ENCODE measurements at regions not wholly inside any gene's neighbourhood (a gene's known extent, or its start where the extent isn't known, plus 50 kb on each side); places are given as distances from the start of the nearest gene placed in this dataset.

DNA sequence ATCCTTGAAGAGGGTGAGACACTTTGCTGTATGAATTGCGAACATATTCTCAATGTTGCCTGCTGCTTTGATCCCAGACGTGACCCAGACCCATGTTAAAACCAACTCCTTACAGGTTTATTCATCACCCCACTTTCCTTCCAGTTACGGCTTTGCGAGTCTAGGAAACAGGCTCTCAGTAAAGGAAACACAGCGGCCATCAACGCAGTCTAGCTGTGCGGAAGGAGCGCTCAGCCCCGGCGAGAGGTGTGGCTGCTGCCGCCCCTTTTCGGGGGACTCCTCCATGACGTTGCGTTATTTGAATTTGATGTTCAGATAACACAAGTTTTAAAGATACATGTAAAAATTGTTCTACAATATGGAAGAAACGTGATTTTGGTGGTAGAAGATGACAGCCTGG, 206.4 kb upstream of the FAT1 start:
- no peak overlapping the region for H3K9ac ChIP-seq (ENCODE audit: insufficient read depth, low read length, poor library complexity, severe bottlenecking)
- H3K27me3 ChIP-seq (ENCODE audit: control insufficient read depth in 2 of 2, insufficient read depth in 2 of 2, low read length in 2 of 2) = no peaks in the 10 kb centered on the region
- H3K27ac ChIP-seq (ENCODE audit: low read depth in 1 of 2, low read length in 2 of 2) = no peak overlapping the region
- peaks cover 0 to 17% of the 10 kb centered on the region in 2 donors for H3K9me3 ChIP-seq (replicated peaks in 1 of 2; ENCODE audit: control insufficient read depth in 1 of 2, insufficient read depth in 1 of 2, low read length in 2 of 2)
- Mint-ChIP-seq H3K27ac (no peak overlapping the region), H3K27me3 (ENCODE audit: low read depth in 3 of 3) (no peaks in the 10 kb centered on the region), H3K9me3 (peaks cover 3 to 17% (median 10%) of the 10 kb centered on the region in 7 donors), H3K4me3 (no peak overlapping the region), H3K4me1 (no peaks in the 10 kb centered on the region), H3K36me3 (no peaks in the 10 kb centered on the region)
- TF ChIP-seq, protein P1, sequence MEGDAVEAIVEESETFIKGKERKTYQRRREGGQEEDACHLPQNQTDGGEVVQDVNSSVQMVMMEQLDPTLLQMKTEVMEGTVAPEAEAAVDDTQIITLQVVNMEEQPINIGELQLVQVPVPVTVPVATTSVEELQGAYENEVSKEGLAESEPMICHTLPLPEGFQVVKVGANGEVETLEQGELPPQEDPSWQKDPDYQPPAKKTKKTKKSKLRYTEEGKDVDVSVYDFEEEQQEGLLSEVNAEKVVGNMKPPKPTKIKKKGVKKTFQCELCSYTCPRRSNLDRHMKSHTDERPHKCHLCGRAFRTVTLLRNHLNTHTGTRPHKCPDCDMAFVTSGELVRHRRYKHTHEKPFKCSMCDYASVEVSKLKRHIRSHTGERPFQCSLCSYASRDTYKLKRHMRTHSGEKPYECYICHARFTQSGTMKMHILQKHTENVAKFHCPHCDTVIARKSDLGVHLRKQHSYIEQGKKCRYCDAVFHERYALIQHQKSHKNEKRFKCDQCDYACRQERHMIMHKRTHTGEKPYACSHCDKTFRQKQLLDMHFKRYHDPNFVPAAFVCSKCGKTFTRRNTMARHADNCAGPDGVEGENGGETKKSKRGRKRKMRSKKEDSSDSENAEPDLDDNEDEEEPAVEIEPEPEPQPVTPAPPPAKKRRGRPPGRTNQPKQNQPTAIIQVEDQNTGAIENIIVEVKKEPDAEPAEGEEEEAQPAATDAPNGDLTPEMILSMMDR (IDR thresholded peaks at IDR 0.05) = no peak
- H2AFZ ChIP-seq (ENCODE audit: insufficient read depth, low read depth, low read length, poor library complexity, severe bottlenecking) = no peak overlapping the region
- H3K79me2 ChIP-seq (ENCODE audit: insufficient read depth, low read length) = no peaks in the 10 kb centered on the region
- no peak overlapping the region for H3K4me2 ChIP-seq (replicated peaks; ENCODE audit: extremely low read depth, low read length, poor library complexity, severe bottlenecking)
- no peaks in the 10 kb centered on the region for H3K4me1 ChIP-seq (ENCODE audit: control insufficient read depth in 1 of 2, insufficient read depth in 2 of 2, low read length in 2 of 2)
- intact Hi-C loops (cut with micrococcal nuclease) = no loop called here
- WGBS (ENCODE audit: insufficient coverage) = 94% methylated on average over 14 of the region's 15 CpGs
- DNase-seq = no peak
- no peaks in the 10 kb centered on the region for H3K36me3 ChIP-seq (replicated peaks in 1 of 2; ENCODE audit: control insufficient read depth in 1 of 2, insufficient read depth in 2 of 2, low read length in 2 of 2)
- no peaks in the 10 kb centered on the region for H4K20me1 ChIP-seq (ENCODE audit: insufficient read depth, low read length)
- no peak overlapping the region for H3K4me3 ChIP-seq (replicated peaks in 1 of 3; ENCODE audit: low read depth in 2 of 3, low read length in 3 of 3)

DNA sequence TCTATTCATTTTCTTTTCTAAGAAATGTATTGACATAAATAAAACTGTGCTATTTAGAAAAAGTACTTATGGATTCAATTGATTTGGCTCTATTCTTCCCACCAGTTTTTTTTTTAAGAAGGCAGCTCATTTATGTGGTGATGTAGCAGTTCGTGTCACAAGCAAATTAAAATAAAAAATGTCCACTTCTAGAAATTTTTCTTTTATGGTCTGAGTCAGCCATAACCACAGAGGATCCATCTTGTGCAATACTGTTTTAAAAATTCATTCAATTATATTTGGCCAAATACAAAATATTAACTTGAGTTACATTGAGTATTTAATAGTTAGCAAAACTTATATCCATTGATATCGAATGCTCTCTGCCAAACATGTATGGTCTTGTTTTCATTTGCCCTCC, 207.9 kb upstream of the FAT1 start:
- no peaks in the 10 kb centered on the region for H3K4me1 ChIP-seq (ENCODE audit: control insufficient read depth in 1 of 2, insufficient read depth in 2 of 2, low read length in 2 of 2)
- H3K27ac ChIP-seq (ENCODE audit: low read depth in 1 of 2, low read length in 2 of 2) = no peak overlapping the region
- Mint-ChIP-seq H3K36me3 (no peaks in the 10 kb centered on the region), H3K9me3 (peaks cover 3 to 15% (median 10%) of the 10 kb centered on the region in 7 donors), H3K27ac (no peak overlapping the region), H3K4me1 (no peaks in the 10 kb centered on the region), H3K27me3 (ENCODE audit: low read depth in 3 of 3) (no peaks in the 10 kb centered on the region), H3K4me3 (no peak overlapping the region)
- DNase-seq = no peak
- H3K4me3 ChIP-seq (replicated peaks in 1 of 3; ENCODE audit: low read depth in 2 of 3, low read length in 3 of 3) = no peak overlapping the region
- H3K79me2 ChIP-seq (ENCODE audit: insufficient read depth, low read length) = no peaks in the 10 kb centered on the region
- H3K36me3 ChIP-seq (replicated peaks in 1 of 2; ENCODE audit: control insufficient read depth in 1 of 2, insufficient read depth in 2 of 2, low read length in 2 of 2) = no peaks in the 10 kb centered on the region
- H4K20me1 ChIP-seq (ENCODE audit: insufficient read depth, low read length) = no peaks in the 10 kb centered on the region
- intact Hi-C loops (cut with micrococcal nuclease) = no loop called here
- no peaks in the 10 kb centered on the region for H3K27me3 ChIP-seq (ENCODE audit: control insufficient read depth in 2 of 2, insufficient read depth in 2 of 2, low read length in 2 of 2)
- H3K4me2 ChIP-seq (replicated peaks; ENCODE audit: extremely low read depth, low read length, poor library complexity, severe bottlenecking) = no peak overlapping the region
- no CpG with 5 or more reads among the region's 2 CpGs for WGBS (ENCODE audit: insufficient coverage)
- H3K9ac ChIP-seq (ENCODE audit: insufficient read depth, low read length, poor library complexity, severe bottlenecking) = no peak overlapping the region
- H3K9me3 ChIP-seq (replicated peaks in 1 of 2; ENCODE audit: control insufficient read depth in 1 of 2, insufficient read depth in 1 of 2, low read length in 2 of 2) = peaks cover 0 to 17% of the 10 kb centered on the region in 2 donors
- TF ChIP-seq, protein P1 (IDR thresholded peaks at IDR 0.05) = no peak
- H2AFZ ChIP-seq (ENCODE audit: insufficient read depth, low read depth, low read length, poor library complexity, severe bottlenecking) = no peak overlapping the region
